K562 (cell line): ENCODE measurements at regions not wholly inside any gene's neighbourhood (a gene's known extent, or its start where the extent isn't known, plus 50 kb on each side); places are given as distances from the start of the nearest gene placed in this dataset.

ENCODE experiments used
- ATAC-seq: fragments of 200-7000 bp; cut with Tn5 transposase; 3 replicates; pipeline ENCODE4 v1.9.1; 2020; ENCODE audit warnings: moderate library complexity
- BruUV-seq: library from RNA; stranded (reverse); fragments of 400-500 nt; replicated peaks from 2 replicates; lab custom pipeline; 2021; lab: Mats Ljungman, UMichigan
- CTCF ChIA-PET: fragments of 300-600 bp; formaldehyde crosslinking; extraction: SDS; loops from one replicate; lab custom pipeline; 2021; ENCODE audit warnings: low intra/inter-chr PET ratio; lab: Yijun Ruan, JAX
- POLR2A ChIA-PET: fragments of 300-600, 350-650 bp; sonication (Branson Sonifier 250); formaldehyde crosslinking; extraction: SDS; loops from one replicate; lab custom pipeline; 2021; ENCODE audit warnings: antibody characterized with exemption, inconsistent platforms; lab: Yijun Ruan, JAX
- DNase-seq, 4 experiments: peaks; one replicate each; pipeline versions ENCODE4 v3.0.0 to v3.0.0-alpha.2; 2011 to 2018; ENCODE audit warnings: low spot score in 3 of 4, mixed read lengths in 3 of 4; ENCODE audit errors: extremely low read depth in 1 of 4
- FAIRE-seq: peaks from 2 replicates; lab custom pipeline; 2011; peaks lifted over from hg19 to GRCh38; lab: Jason Lieb, UNC
- H2AFZ ChIP-seq: 2 replicates; pipeline ENCODE4 v1.6.0; 2011; ENCODE audit warnings: low read depth, low read length, control low read depth, inconsistent platforms
- H3K27ac ChIP-seq: fragments of 200-600 bp; 3 replicates; pipeline ENCODE4 v1.8.0; 2011; ENCODE audit warnings: low read depth, mild to moderate bottlenecking, control low read depth, inconsistent platforms, low read length, moderate library complexity, mixed read lengths; ENCODE audit errors: extremely low read depth
- H3K27me3 ChIP-seq, 2 experiments: fragments of 300-600 bp in 1 of 2; 2 replicates in 1 of 2; 3 replicates in 1 of 2; pipeline versions ENCODE4 v1.6.0 to v1.8.0; 2011; ENCODE audit warnings: inconsistent platforms in 2 of 2, low read length in 2 of 2, mild to moderate bottlenecking in 1 of 2, mixed read lengths in 1 of 2, moderate library complexity in 1 of 2; ENCODE audit not compliant: control insufficient read depth in 2 of 2, insufficient read depth in 2 of 2
- H3K36me3 ChIP-seq: fragments of 300-600 bp; 3 replicates; pipeline ENCODE4 v1.8.0; 2011; ENCODE audit warnings: mild to moderate bottlenecking, low read length, inconsistent platforms; ENCODE audit not compliant: control insufficient read depth, insufficient read depth
- H3K4me1 ChIP-seq, 2 experiments: fragments of 200-600 bp in 1 of 2; replicated peaks in 1 of 2; 2 replicates in 1 of 2; 3 replicates in 1 of 2; pipeline versions ENCODE4 v1.5.1 to v1.8.0; 2011; ENCODE audit warnings: inconsistent platforms in 2 of 2, low read length in 2 of 2, mild to moderate bottlenecking in 1 of 2, mixed read lengths in 1 of 2, moderate library complexity in 1 of 2; ENCODE audit not compliant: control insufficient read depth in 2 of 2, insufficient read depth in 2 of 2
- H3K4me2 ChIP-seq: 2 replicates; pipeline ENCODE4 v1.6.1; 2011; ENCODE audit warnings: low read length, control low read depth, inconsistent platforms, mixed read lengths; ENCODE audit not compliant: insufficient read depth
- H3K4me3 ChIP-seq: fragments of 200-600 bp; sonication (generic), shearing (Covaris generic); 2 replicates; pipeline ENCODE4 v1.5.1; 2016; ENCODE audit warnings: control low read depth, inconsistent platforms
- H3K79me2 ChIP-seq: fragments of 200-600 bp; 3 replicates; pipeline ENCODE4 v1.8.0; 2011; ENCODE audit warnings: low read length, inconsistent platforms; ENCODE audit not compliant: control insufficient read depth, insufficient read depth
- H3K9ac ChIP-seq, 2 experiments: 2 replicates each; pipeline versions ENCODE4 v1.6.0 to v1.6.1; 2011; ENCODE audit warnings: low read depth in 2 of 2, low read length in 2 of 2, control low read depth in 1 of 2, inconsistent platforms in 1 of 2, mild to moderate bottlenecking in 1 of 2, mixed read lengths in 1 of 2; ENCODE audit not compliant: insufficient read depth in 1 of 2
- H3K9me1 ChIP-seq: one replicate; pipeline ENCODE4 v1.6.0; 2011; ENCODE audit warnings: inconsistent platforms, mild to moderate bottlenecking, low read length, moderate library complexity; ENCODE audit not compliant: control insufficient read depth, insufficient read depth
- H3K9me3 ChIP-seq: replicated peaks from 2 replicates; pipeline ENCODE4 v1.5.1; 2011; ENCODE audit warnings: low read depth, low read length, inconsistent platforms; ENCODE audit not compliant: control insufficient read depth, insufficient read depth
- H4K20me1 ChIP-seq: replicated peaks from 2 replicates; pipeline ENCODE4 v1.6.1; 2011; ENCODE audit warnings: low read length, inconsistent platforms, mixed read lengths; ENCODE audit not compliant: control insufficient read depth, insufficient read depth
- CAMTA2 ChIP-seq: fragments of 250-450 bp; sonication (Bioruptor Pico); conservative IDR thresholded peaks from 2 replicates; pipeline ENCODE4 v1.5.1; 2022
- CBX3 ChIP-seq, 2 experiments: IDR thresholded peaks; 1 replicate in 1 of 2; 2 replicates in 1 of 2; pipeline ENCODE4 v1.6.1; 2012; ENCODE audit warnings: inconsistent platforms in 2 of 2, low read length in 2 of 2, borderline replicate concordance in 1 of 2, control low read depth in 1 of 2
- EWSR1 ChIP-seq: fragments of 450-650 bp; IDR thresholded peaks from 2 replicates; pipeline ENCODE4 v1.6.1; 2018; ENCODE audit warnings: borderline replicate concordance, mild to moderate bottlenecking, low read depth, moderate library complexity; ENCODE audit not compliant: partially characterized antibody
- HDAC6 ChIP-seq: IDR thresholded peaks from 2 replicates; pipeline ENCODE4 v1.6.1; 2012; ENCODE audit warnings: low read depth, mild to moderate bottlenecking, control low read depth, inconsistent platforms, low read length, moderate library complexity
- KAT7 ChIP-seq: sonication (generic); formaldehyde crosslinking; IDR thresholded peaks from 2 replicates; pipeline ENCODE4 v1.8.0; 2022; ENCODE audit warnings: missing genetic modification reagents, mild to moderate bottlenecking, borderline replicate concordance
- MAFG ChIP-seq: fragments of 450-650 bp; conservative IDR thresholded peaks from 2 replicates; pipeline ENCODE4 v1.6.1; 2016; ENCODE audit warnings: missing genetic modification characterization, missing compliant biosample characterization
- SLC30A9 ChIP-seq: fragments of 250-450 bp; sonication (Bioruptor Pico); IDR thresholded peaks from 2 replicates; pipeline ENCODE4 v1.8.0; 2022; ENCODE audit warnings: mild to moderate bottlenecking, moderate library complexity
- TEAD1 ChIP-seq, 2 experiments: fragments of 450-650 bp in 1 of 2; sonication (generic) in 1 of 2; formaldehyde crosslinking; IDR thresholded peaks; 2 replicates each; pipeline versions ENCODE4 v1.4.0 to v1.8.0; 2020 to 2022; ENCODE audit warnings: mild to moderate bottlenecking in 2 of 2, missing genetic modification reagents in 1 of 2
- ZNF134 ChIP-seq: fragments of 250-450 bp; sonication (Bioruptor Pico); conservative IDR thresholded peaks from 2 replicates; pipeline ENCODE4 v1.4.0; 2020
- ZNF174 ChIP-seq: fragments of 250-450 bp; sonication (Bioruptor Pico); IDR thresholded peaks from 2 replicates; pipeline ENCODE4 v1.4.0; 2020; ENCODE audit warnings: mild to moderate bottlenecking
- ZNF76 ChIP-seq: fragments of 250-450 bp; sonication (Bioruptor Pico); IDR thresholded peaks from 2 replicates; pipeline ENCODE4 v1.4.0; 2020; ENCODE audit warnings: mild to moderate bottlenecking, moderate library complexity, borderline replicate concordance
- WGBS: fragments of 100-300 bp; shearing (Covaris generic); methylation state at CpG from one replicate; pipeline ENCODE4 v1.1.6; 2016; ENCODE audit warnings: low coverage, mixed read lengths; ENCODE audit not compliant: insufficient coverage; ENCODE audit errors: missing lambda C conversion rate; 5-methylcytosine and 5-hydroxymethylcytosine counted together
- in situ Hi-C: fragments of 300-500 bp; cut with MboI; formaldehyde crosslinking; loops from 4 replicates; pipeline ENCODE4 v1.15.0; 2018; ENCODE audit warnings: inconsistent platforms, mixed read lengths
- intact Hi-C: fragments of 100-400 bp; cut with micrococcal nuclease; formaldehyde crosslinking; loops from 2 replicates; pipeline ENCODE4 v1.14.2; 2022
- TF ChIP-seq, protein P1 (sequence below), 2 experiments: fragments of 200-800 bp in 1 of 2; sonication (Bioruptor generic) in 1 of 2; sonication (generic) in 1 of 2; formaldehyde crosslinking in 1 of 2; IDR thresholded peaks in 1 of 2; conservative IDR thresholded peaks in 1 of 2; 2 replicates each; pipeline versions ENCODE4 v1.5.0 to v1.6.1; 2016 to 2020; ENCODE audit warnings: missing compliant biosample characterization in 1 of 2, missing genetic modification characterization in 1 of 2, missing genetic modification reagents in 1 of 2
- TF ChIP-seq, protein P2 (sequence below): fragments of 200-800 bp; sonication (Bioruptor generic); IDR thresholded peaks from 2 replicates; pipeline ENCODE4 v1.6.1; 2017; ENCODE audit warnings: missing genetic modification characterization, missing compliant biosample characterization

DNA sequence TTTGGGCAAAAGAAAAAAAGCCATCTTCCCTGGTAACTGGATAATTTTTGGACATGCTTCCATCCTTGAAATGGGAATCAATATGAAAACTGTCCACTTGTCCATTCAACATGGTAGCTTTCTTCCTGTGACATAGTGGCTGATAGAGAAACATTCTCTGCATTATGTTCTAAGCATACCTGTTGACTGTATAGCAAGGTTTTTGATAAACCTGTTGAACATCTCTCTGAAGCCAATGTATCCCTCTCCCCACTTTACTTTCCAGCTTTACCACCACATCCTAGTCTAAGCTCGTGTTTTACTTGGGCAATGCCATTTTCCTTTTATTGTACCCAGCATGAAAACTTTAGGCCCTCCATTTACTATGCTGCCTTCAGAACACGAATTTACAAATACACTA is 630.1 kb downstream of the TOX3 start:
- no peak for FAIRE-seq
- H3K9ac ChIP-seq: no peak overlapping the region
- H3K4me2 ChIP-seq: no peak overlapping the region
- CTCF ChIA-PET: no interaction called here
- no peaks in the 10 kb centered on the region for H3K27me3 ChIP-seq
- no peak for DNase-seq
- ATAC-seq: no peak
- POLR2A ChIA-PET: no interaction called here
- BruUV-seq: no TSS peak
- no peaks in the 10 kb centered on the region for H3K36me3 ChIP-seq
- in situ Hi-C loops (no loop called here), intact Hi-C loops (no loop called here)
- WGBS: 0% methylated on average over 2 of the region's 2 CpGs
- no peak overlapping the region for H3K4me3 ChIP-seq
- TF ChIP-seq ZNF174 (CRISPR knock-in tag) (no peak), MAFG (tag) (no peak), CAMTA2 (CRISPR knock-in tag) (no peak), EWSR1 (no peak), TEAD1 (CRISPR knock-in tag; IDR thresholded peaks at IDR 0.05) (no peak), ZNF134 (CRISPR knock-in tag) (no peak), HDAC6 (no peak), ZNF76 (no peak), CBX3 (IDR thresholded peaks at IDR 0.05; ENCODE audit: borderline replicate concordance in 1 of 2, low read length in 2 of 2) (no peak), SLC30A9 (CRISPR knock-in tag) (no peak), KAT7 (CRISPR knock-in tag) (no peak)
- TF ChIP-seq, protein P1, sequence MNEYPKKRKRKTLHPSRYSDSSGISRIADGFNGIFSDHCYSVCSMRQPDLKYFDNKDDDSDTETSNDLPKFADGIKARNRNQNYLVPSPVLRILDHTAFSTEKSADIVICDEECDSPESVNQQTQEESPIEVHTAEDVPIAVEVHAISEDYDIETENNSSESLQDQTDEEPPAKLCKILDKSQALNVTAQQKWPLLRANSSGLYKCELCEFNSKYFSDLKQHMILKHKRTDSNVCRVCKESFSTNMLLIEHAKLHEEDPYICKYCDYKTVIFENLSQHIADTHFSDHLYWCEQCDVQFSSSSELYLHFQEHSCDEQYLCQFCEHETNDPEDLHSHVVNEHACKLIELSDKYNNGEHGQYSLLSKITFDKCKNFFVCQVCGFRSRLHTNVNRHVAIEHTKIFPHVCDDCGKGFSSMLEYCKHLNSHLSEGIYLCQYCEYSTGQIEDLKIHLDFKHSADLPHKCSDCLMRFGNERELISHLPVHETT (CRISPR knock-in tag; conservative IDR thresholded peaks at IDR 0.05 in 1 of 2, IDR thresholded peaks at IDR 0.05 in 1 of 2): no peak
- TF ChIP-seq, protein P2, sequence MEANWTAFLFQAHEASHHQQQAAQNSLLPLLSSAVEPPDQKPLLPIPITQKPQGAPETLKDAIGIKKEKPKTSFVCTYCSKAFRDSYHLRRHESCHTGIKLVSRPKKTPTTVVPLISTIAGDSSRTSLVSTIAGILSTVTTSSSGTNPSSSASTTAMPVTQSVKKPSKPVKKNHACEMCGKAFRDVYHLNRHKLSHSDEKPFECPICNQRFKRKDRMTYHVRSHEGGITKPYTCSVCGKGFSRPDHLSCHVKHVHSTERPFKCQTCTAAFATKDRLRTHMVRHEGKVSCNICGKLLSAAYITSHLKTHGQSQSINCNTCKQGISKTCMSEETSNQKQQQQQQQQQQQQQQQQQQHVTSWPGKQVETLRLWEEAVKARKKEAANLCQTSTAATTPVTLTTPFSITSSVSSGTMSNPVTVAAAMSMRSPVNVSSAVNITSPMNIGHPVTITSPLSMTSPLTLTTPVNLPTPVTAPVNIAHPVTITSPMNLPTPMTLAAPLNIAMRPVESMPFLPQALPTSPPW: no peak
- no peak overlapping the region for H2AFZ ChIP-seq
- no peaks in the 10 kb centered on the region for H3K4me1 ChIP-seq
- H4K20me1 ChIP-seq: no peaks in the 10 kb centered on the region
- H3K9me3 ChIP-seq: no peaks in the 10 kb centered on the region; the same call in 1 of the 2 replicates
- no peaks in the 10 kb centered on the region for H3K9me1 ChIP-seq
- H3K27ac ChIP-seq: no peak overlapping the region
- no peaks in the 10 kb centered on the region for H3K79me2 ChIP-seq
